GM19328 (cell line): ENCODE measurements at regions not wholly inside any gene's neighbourhood (a gene's known extent, or its start where the extent isn't known, plus 50 kb on each side); places are given as distances from the start of the nearest gene placed in this dataset.

ENCODE experiments used
- ATAC-seq: cut with Tn5 transposase; IDR thresholded peaks from one replicate; pipeline ENCODE4 v1.9.1; 2021; ENCODE audit warnings: mild to moderate bottlenecking, moderate library complexity; ENCODE audit not compliant: unreplicated experiment

DNA sequence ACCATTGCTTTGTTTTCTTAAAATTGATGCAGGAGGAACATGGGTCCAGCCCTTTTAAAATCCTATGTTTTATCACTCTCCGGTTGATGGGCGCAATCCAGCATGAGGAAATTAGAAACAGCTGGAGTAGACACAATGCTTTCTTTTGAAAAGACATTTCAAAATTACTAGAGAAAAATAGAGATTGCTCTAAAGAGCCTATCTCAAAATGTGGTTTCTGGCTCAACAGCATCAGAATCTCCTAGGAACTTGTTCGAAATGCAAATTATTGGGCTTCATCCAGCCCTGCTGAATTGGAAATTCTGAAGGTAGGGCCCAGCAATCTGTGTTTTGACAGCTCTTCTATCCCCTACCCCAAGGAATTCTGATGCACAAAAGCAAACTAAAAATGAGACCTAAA is 190.8 kb upstream of the BMP2 start:
- ATAC-seq, result no peak

DNA sequence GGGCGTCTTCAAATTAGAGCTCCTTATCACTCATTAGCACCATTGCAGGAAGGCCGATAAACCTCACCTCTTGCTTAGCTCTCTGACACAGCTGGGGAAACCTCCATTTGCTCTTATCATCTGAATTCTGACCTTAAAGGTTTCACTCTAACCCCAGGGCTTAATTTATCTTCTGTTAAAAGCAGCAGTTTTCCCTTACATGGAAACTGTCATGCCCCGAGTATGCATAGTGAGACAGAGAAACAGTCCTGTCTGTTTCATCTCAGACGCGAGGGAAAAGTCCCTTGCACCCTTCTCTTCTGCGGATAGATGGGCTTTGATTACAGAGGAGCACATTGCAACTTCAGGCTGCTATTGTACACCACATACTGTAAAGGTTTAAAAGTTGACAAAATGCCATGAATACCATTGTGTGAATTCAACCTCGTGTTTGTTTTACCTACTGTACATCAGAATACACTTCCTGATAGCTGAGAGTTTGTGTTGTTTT is 191.5 kb upstream of the BMP2 start:
- peak; percentile 63 for ATAC-seq

- no peak for ATAC-seq
Measured at GRCh38 chr20:6566821-6567220, 200.7 kb upstream of the BMP2 start.

DNA sequence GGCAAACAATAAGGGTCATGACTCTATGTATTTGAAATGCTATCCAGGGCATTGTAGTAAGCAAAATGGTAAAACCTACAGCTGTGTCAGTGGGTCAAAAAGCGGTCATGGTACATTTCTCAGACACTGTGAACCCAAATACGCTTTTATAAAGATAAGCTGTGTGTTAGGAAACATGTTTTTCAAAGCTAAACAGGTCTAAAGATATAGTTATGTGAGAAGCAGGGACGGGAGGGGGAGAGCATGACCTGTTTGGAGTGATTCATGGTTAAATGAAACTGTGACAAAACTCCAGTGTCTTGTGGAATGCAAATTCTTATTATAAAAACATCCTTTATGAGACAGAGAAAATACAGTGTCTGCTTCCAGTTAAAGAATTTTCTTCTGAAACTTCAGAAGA is 205.4 kb upstream of the BMP2 start:
- ATAC-seq, result no peak

DNA sequence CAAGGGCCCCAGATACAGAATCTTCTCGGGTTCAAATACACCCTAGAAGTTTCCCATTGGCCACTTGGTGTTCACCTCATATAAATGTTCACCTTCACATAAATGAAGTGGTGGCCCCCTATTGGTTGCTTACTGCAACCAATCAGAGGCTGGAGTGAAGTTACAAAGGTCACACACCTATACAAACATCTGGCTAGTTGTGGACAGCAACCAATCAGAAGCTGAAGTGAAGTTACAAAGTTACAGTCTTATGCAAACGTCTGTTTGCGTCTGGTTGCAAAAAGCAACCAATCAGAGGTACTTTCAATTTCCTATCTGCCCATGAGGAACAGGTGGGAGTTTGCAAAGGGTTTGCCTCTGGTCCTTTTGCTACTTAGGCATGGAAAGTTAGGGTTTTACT is 206.5 kb upstream of the BMP2 start:
- ATAC-seq, result no peak

DNA sequence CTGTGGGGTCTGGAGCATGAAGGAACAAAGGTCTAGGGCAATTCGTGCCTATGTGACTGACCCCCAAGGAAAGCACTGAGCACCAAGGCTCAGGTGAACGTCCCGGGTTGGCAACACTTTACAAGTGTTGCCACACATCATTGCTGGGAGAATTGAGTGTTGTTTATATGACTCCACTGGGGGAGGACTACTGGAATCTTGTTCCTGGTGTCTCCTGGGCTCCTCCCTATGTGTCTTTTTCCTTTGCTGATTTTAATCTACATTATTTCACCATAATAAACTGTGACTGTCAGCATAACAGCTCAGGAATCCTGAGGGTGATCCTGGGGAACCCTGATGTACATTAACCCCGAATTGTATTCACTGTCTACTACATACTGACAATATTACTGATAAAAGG is 207.7 kb upstream of the BMP2 start:
- ATAC-seq, result no peak

DNA sequence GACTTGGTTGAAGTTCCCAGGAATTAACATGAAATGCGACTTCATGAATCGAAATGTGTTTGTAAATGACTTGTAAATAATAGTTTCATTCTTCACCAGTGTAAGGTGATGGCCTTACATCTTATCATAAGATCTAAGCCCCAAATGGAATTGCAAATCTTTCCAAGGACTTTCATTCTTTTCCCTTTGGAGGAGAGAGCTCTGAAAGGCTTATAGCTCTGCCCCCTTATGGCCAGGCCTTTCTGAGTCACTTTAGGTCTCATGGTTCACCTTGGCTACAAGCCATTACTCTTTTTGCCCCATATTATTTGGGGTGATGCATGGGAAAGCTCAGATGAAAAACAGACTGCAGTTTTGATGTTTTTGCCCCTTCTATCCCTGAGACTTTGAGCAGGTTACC is 209.1 kb upstream of the BMP2 start:
- ATAC-seq, result no peak

DNA sequence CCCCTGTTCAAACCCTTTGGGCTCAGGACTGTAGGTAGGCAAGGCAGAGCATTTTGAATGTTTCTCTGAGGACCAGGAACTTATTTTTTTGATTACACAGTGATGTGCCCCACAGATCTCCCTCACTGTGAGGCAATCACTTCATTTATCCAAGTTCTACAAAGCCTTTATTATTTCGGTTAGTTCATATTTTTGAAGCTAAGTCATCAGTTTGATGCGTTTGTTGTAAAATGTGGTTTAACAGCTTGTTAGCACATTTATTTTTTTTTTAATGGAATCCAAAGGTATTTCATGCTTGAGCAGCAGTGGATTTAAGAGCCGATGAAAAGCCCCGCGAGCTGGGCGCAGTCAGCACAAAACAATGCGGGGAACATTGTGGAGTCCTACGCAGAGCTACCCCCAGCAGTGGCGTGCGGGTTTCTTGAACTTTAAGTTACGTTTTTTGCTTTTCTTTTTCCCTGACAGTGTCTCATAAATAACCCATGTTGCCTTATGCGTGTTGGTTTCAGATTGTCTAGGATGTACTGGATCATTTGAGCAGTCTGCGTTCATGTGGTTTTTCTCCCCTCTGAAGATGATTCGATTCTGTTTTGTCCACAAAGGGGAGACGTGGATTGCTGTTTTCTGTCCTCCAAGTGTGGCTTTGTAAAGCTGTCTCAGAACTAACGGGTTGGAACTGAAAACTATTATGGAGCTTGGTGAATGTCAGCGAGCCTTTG is 233.6 kb upstream of the BMP2 start:
- no peak for ATAC-seq

GRCh38 chr20:6533351-6533750 is 234.1 kb upstream of the BMP2 start:
- no peak for ATAC-seq

DNA sequence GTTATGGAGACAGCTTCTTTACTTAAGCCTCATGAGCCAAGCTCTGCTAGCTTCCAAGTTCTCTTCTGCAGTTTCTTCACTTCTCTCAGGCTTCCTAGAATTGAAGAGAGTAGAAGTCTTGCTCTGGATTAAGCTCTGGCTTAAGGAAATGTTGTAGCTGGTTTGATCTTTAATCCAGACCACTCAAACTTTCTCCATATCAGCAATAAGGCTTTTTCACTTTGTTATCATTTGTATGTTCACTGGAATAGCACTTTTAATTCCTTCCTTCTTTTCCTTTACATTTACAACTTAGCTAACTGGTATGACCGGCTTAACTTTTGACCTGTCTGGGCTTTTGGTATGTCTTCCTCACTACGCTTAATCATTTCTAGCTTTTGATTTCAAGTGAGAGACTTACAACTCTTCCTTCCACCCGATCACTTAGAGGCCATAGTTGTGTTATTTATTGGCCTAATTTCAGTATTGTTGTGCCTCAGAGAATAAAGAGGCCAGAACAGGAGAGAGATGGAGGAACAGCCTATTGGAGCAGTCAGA is 236.6 kb upstream of the BMP2 start:
- ATAC-seq, result no peak

DNA sequence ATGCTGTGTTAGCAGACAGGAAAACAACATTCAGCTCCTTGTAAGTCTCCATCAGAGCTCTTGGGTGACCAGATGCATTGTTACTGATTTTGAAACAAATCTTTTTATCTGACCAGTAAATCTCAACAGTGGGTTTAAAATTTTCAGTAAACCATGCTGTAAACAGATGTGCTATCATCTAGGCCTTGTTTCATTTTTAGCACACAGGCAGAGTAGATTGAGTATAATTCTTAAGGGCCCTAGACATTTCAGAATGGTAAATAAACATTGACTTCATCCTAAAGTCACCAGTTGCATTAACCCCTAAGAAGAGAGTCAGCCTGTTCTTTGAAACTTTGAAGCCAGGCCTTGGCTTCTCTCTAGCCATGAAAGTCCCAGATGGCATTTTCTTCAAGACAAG is 237.2 kb upstream of the BMP2 start:
- ATAC-seq, result no peak

DNA sequence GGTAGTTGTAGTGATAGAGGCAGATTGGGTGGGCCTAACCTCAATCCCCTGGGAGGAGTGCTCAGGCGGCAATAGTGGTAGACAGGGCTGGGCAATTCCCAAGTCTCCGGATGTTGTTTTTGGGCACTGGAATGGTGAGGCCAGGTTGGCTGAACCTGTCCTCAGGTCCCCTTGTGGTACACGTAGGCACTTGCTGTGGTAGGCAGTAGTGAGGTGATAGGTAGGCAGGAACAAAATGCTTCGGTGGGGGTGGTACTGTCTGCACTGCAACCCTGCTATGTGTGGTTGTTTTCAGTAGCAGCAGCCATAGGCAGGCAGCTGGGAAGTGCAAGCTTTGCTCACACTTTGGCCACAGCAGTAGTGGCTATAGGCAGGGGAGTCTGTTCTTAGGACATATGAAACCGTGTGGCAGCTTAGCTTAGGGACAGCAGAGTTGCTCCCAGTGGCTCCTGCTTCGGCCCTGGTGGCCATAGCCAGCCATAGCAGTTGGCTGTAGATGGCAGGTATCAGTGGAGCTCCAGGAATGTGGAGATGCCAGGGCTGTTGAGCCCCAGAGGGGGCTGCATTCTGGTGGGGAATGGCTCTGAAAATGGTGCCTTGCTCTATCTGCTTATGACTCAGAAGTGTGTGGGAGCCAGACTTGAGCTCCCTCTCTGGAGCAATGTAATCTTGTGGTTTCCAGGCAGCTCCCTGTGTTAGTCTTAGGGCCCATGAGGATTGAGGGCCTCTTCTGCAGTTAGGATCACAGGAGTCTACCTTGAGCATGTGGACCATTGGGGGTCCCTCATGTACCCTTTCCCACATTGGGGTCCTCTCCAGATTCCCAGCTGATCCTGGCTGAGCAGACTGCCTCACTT is 241.8 kb upstream of the BMP2 start:
- ATAC-seq, result no peak

DNA sequence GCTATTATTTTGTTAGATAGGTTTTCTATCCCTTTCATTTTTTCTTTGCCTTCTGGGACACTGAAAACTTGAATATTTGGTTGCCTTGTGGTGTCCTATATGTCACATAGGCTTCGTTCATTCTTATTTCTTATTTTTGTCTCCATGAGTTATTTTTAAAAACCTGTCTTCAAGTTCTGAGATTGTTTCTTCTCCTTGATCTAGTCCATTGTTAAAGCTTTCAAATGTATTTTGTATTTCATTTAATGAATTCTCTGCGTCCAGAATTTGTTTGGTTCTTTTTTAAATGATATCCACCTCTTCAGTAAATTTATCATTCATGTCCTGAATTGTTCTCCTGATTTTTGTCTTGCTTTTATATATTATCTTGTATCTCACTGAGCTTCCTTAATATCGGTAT is 243.2 kb upstream of the BMP2 start:
- no peak for ATAC-seq

DNA sequence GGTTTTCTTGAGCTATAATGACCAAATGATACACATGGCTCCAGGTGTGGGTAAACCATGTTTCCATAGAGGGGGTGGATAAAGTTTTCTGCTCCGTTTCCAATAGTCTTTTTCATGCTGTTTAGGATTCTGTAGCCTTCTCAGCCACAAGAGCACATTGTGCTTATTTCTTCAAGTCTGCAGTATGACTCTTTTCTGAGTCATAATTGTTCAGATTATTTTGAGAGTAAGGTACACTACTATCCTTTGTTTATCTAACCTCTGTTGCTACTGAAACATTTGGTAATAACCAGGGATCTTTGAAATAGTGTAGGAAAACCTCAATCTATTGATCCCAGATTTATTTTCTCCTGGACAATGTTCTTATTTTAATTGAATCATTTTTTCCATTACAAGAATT is 247.9 kb upstream of the BMP2 start:
- no peak for ATAC-seq

- ATAC-seq, result no peak
Measured at GRCh38 chr20:6515261-6515660, 252.2 kb upstream of the BMP2 start.

DNA sequence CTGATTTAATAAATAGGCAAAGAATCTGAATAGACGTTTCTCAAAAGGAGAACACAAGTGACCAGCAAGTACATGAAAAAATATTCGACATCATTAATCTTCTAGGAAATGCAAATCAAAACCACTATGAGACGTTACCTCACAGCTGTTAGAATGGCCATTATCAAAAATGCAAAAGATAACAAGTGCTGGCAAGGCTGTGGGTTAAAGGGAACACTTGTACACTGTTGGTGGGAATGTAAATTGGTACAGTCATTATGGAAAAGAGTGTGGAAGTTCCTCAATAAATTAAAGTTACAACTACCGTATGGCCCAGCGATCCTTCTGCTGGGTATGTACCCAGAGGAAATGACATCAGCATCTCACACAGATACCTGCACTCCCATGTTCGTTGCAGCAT is 253.9 kb upstream of the BMP2 start:
- no peak for ATAC-seq

DNA sequence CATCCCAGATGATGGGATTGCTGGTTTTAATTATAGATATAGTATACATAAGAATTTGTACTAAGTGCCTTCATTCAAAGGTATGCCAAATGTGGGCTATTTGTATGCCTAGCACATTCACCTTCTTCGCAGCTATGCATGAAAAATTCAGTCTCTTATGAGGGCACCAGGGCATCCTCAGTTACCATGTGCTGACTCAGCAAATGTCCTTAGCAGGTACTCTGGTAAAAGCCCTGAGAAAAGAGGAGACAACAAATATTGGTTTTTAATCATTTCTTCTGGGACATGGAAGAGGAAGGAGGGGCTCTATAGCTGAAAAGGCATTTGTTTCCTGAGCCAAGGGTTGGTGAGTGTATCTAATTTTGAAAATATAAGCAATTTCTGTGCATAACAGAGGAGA is 258.1 kb upstream of the BMP2 start:
- no peak for ATAC-seq

DNA sequence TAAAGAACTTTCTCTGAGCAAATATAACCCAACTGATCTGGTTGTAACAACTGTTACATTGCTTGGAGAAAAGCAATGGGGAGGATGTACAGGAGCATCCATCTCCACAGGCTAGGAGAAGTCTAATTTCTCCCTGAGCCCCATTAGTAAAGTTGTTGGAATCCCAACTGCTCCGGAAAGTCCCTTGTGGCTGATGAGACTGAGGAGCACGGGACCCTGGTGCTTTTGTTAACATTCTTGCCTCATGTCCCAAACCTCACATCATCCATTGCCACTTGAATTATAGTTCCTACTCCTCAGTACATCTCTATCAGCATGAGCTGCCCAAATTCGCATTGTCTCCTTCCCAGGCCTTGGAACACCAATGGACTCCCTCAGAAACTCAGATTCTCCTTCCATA is 260.6 kb upstream of the BMP2 start:
- ATAC-seq, result no peak

DNA sequence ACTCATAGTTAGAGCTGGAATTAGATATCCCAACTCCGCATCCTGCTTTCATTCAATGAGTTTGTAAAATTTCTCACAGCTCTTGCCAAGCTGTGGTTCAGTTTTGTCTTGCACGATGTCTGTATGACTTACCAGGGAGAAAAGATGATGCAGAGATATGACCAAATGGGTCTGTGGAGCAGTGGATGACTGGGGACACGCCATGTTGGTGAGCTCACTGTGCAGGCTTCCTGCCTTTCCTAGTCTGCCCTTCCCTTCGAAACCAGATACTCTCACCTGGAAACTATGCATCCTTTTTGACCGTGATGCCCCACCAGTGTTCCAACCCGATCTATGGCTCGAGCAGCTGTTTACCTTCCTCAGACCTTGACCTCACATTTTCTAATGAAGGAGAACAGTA is 262.7 kb upstream of the BMP2 start:
- no peak for ATAC-seq

- ATAC-seq, result no peak
Measured at GRCh38 chr20:6504179-6504578, 263.3 kb upstream of the BMP2 start.

GRCh38 chr20:6502999-6503398 is 264.5 kb upstream of the BMP2 start:
- ATAC-seq, result no peak

GRCh38 chr20:6502219-6502618 is 265.3 kb upstream of the BMP2 start:
- ATAC-seq, result no peak
